Breast epithelium (tissue), 4 donors: ENCODE measurements at regions not wholly inside any gene's neighbourhood (a gene's known extent, or its start where the extent isn't known, plus 50 kb on each side); places are given as distances from the start of the nearest gene placed in this dataset.

Source experiments
- DNase-seq, 2 donors: peaks; one replicate each; pipeline ENCODE4 v3.0.0-alpha.2; 2019; ENCODE audit warnings: low spot score in 2 of 2
- H3K27ac ChIP-seq, 2 donors: fragments of 200-600 bp; sonication (generic) in 1 of 2; one replicate each; pipeline ENCODE4 v1.5.1; 2016 to 2019; ENCODE audit warnings: mild to moderate bottlenecking in 1 of 2
- H3K27me3 ChIP-seq, 2 donors: fragments of 200-600 bp; sonication (generic) in 1 of 2; one replicate each; pipeline versions ENCODE4 v1.5.1 to v1.6.0; 2017 to 2019; ENCODE audit warnings: control low read depth in 1 of 2, mild to moderate bottlenecking in 1 of 2
- H3K36me3 ChIP-seq: fragments of 200-600 bp; one replicate; pipeline ENCODE4 v1.5.1; 2019
- H3K4me1 ChIP-seq, 2 donors: fragments of 200-600 bp; sonication (generic); one replicate each; pipeline ENCODE4 v1.5.1; 2016 to 2019; ENCODE audit warnings: control low read depth in 1 of 2
- H3K4me3 ChIP-seq, 3 donors: fragments of 200-600 bp; sonication (generic); 1 replicate in 2 of 3; 2 replicates in 1 of 3; pipeline ENCODE4 v1.5.1; 2016 to 2019; ENCODE audit warnings: mild to moderate bottlenecking in 3 of 3, moderate library complexity in 2 of 3
- H3K9me3 ChIP-seq, 2 donors: fragments of 200-600 bp; sonication (generic) in 1 of 2; one replicate each; pipeline ENCODE4 v1.5.1; 2016 to 2019; ENCODE audit warnings: control low read depth in 1 of 2
- CTCF ChIP-seq, 3 donors: fragments of 450-650 bp; IDR thresholded peaks; one replicate each; pipeline ENCODE4 v1.5.1; 2016 to 2017; ENCODE audit warnings: antibody characterized with exemption in 3 of 3, mild to moderate bottlenecking in 3 of 3, moderate library complexity in 3 of 3
- POLR2A ChIP-seq: fragments of 450-650 bp; IDR thresholded peaks from one replicate; pipeline ENCODE4 v1.6.1; 2016; ENCODE audit warnings: antibody characterized with exemption, mild to moderate bottlenecking, moderate library complexity
- POLR2AphosphoS5 ChIP-seq, 3 donors: sonication (generic); formaldehyde crosslinking; IDR thresholded peaks; one replicate each; pipeline ENCODE4 v1.6.1; 2017; ENCODE audit warnings: antibody characterized with exemption in 3 of 3
- intact Hi-C: fragments of 100-400 bp; cut with DNase I; formaldehyde crosslinking; loops from one replicate; pipeline ENCODE4 v1.15.1; 2023; ENCODE audit warnings: low total_unique reads

GRCh38 chr1:57770236-57770635 lies 346.4 kb upstream of the DAB1 start:
- Histone ChIP-seq H3K9me3 (no peaks in the 10 kb centered on the region), H3K4me3 (no peak overlapping the region), H3K4me1 (no peaks in the 10 kb centered on the region), H3K27me3 (no peaks in the 10 kb centered on the region), H3K27ac (no peak overlapping the region), H3K36me3 (no peaks in the 10 kb centered on the region)
- no peak for DNase-seq
- intact Hi-C loops = no loop called here
- TF ChIP-seq POLR2A (no peak), POLR2AphosphoS5 (IDR thresholded peaks at IDR 0.05) (no peak), CTCF (IDR thresholded peaks at IDR 0.05) (no peak)

- no peaks in the 10 kb centered on the region for H3K36me3 ChIP-seq
- no peaks in the 10 kb centered on the region for H3K4me1 ChIP-seq
- TF ChIP-seq POLR2A (no peak), POLR2AphosphoS5 (IDR thresholded peaks at IDR 0.05) (no peak), CTCF (IDR thresholded peaks at IDR 0.05) (no peak)
- H3K27ac ChIP-seq = no peak overlapping the region
- intact Hi-C loops = no loop called here
- DNase-seq = no peak
- H3K4me3 ChIP-seq = no peak overlapping the region
- no peaks in the 10 kb centered on the region for H3K9me3 ChIP-seq
- no peaks in the 10 kb centered on the region for H3K27me3 ChIP-seq
Measured at GRCh38 chr1:57761628-57762027, 337.8 kb upstream of the DAB1 start.

GRCh38 chr1:57752843-57753242 lies 329.0 kb upstream of the DAB1 start:
- no peak for DNase-seq
- intact Hi-C loops = no loop called here
- Histone ChIP-seq H3K27ac (no peak overlapping the region), H3K36me3 (no peaks in the 10 kb centered on the region), H3K9me3 (no peaks in the 10 kb centered on the region), H3K4me3 (no peak overlapping the region), H3K27me3 (no peaks in the 10 kb centered on the region), H3K4me1 (no peaks in the 10 kb centered on the region)
- TF ChIP-seq POLR2AphosphoS5 (IDR thresholded peaks at IDR 0.05) (no peak), POLR2A (no peak), CTCF (IDR thresholded peaks at IDR 0.05) (no peak)

- TF ChIP-seq POLR2A (no peak), CTCF (IDR thresholded peaks at IDR 0.05) (no peak)
- no peak for DNase-seq
- Histone ChIP-seq H3K4me3 (no peak overlapping the region), H3K27ac (no peak overlapping the region), H3K9me3 (no peaks in the 10 kb centered on the region), H3K36me3 (no peaks in the 10 kb centered on the region), H3K27me3 (no peaks in the 10 kb centered on the region), H3K4me1 (no peaks in the 10 kb centered on the region)
- intact Hi-C loops = no loop called here
Measured at GRCh38 chr1:57748719-57749118, 324.9 kb upstream of the DAB1 start.

DNA sequence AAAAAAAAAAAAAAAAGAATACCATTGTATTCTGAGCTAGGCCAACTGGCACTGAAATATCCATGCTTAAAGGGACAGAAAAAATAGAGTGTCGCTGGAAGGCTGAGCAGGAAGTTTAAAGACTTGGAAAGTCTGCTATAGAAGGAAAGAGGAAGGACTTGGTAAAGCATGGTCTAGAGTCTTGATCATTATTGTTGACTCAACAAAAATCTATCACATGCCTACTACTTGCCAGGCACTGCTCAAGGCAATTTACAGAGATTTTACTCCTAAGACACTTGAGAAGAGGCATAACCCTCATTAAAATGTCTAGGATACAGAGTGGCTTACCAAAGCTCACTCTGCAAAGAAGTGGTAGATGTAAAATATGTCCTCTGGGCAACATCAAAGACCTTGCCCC lies 324.0 kb upstream of the DAB1 start:
- intact Hi-C loops = no loop called here
- Histone ChIP-seq H3K9me3 (no peaks in the 10 kb centered on the region), H3K27ac (no peak overlapping the region), H3K4me1 (no peaks in the 10 kb centered on the region), H3K4me3 (no peak overlapping the region), H3K36me3 (no peaks in the 10 kb centered on the region), H3K27me3 (no peaks in the 10 kb centered on the region)
- TF ChIP-seq CTCF (IDR thresholded peaks at IDR 0.05) (no peak), POLR2A (no peak), POLR2AphosphoS5 (IDR thresholded peaks at IDR 0.05) (no peak)
- no peak for DNase-seq
